B cell (primary cell): ENCODE measurements at regions not wholly inside any gene's neighbourhood (a gene's known extent, or its start where the extent isn't known, plus 50 kb on each side); places are given as distances from the start of the nearest gene placed in this dataset.

Experiments
- EZH2 ChIP-seq: IDR thresholded peaks from 2 replicates; pipeline ENCODE4 v1.6.1; 2012; ENCODE audit warnings: borderline replicate concordance, low read depth, mild to moderate bottlenecking, moderate library complexity, low read length; ENCODE audit not compliant: insufficient read depth, poor library complexity, severe bottlenecking
- TF ChIP-seq, protein P1 (sequence below): fragments of 200-600 bp; IDR thresholded peaks from one replicate; pipeline ENCODE4 v1.8.0; 2022; ENCODE audit warnings: antibody characterized with exemption, mild to moderate bottlenecking

GRCh38 chr16:60485872-60486489 lies 1550.3 kb downstream of the CDH8 start:
- TF ChIP-seq, protein P1, sequence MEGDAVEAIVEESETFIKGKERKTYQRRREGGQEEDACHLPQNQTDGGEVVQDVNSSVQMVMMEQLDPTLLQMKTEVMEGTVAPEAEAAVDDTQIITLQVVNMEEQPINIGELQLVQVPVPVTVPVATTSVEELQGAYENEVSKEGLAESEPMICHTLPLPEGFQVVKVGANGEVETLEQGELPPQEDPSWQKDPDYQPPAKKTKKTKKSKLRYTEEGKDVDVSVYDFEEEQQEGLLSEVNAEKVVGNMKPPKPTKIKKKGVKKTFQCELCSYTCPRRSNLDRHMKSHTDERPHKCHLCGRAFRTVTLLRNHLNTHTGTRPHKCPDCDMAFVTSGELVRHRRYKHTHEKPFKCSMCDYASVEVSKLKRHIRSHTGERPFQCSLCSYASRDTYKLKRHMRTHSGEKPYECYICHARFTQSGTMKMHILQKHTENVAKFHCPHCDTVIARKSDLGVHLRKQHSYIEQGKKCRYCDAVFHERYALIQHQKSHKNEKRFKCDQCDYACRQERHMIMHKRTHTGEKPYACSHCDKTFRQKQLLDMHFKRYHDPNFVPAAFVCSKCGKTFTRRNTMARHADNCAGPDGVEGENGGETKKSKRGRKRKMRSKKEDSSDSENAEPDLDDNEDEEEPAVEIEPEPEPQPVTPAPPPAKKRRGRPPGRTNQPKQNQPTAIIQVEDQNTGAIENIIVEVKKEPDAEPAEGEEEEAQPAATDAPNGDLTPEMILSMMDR, result no peak
- TF ChIP-seq EZH2, result no peak
